ENCODE measurements at regions not wholly inside any gene's neighbourhood (a gene's known extent, or its start where the extent isn't known, plus 50 kb on each side); places are given as distances from the start of the nearest gene placed in this dataset.

DNA sequence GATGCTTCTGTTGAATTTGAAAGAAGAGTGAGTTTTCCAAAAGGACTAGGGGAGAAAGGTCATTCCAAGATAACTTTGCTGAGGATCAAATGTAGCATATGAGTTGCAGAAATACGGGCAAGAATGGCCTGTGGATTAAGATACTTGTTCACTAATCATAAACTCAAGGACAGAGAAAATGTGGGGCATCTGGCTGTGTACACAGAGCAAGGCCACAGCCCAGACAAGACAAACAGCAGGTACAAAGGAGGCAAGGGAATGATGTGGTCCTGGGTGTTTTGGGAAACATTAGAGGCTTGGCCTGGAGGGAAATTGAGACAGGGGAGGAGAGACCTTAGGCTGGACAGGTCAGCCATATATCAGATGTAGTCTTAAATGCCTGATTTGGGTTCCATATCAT, 254.8 kb downstream of the TTC32 start:
- Mint-ChIP-seq H3K4me1 (ENCODE audit: insufficient read depth, unreplicated experiment) (peaks cover 27% of the 10 kb centered on the region), H3K4me3 (ENCODE audit: unreplicated experiment) (no peak overlapping the region), H3K27me3 (ENCODE audit: insufficient read depth, unreplicated experiment) (no peaks in the 10 kb centered on the region), H3K36me3 (ENCODE audit: insufficient read depth, unreplicated experiment) (no peaks in the 10 kb centered on the region), H3K9me3 (ENCODE audit: unreplicated experiment) (peaks cover 10% of the 10 kb centered on the region), H3K27ac (ENCODE audit: low read depth, unreplicated experiment) (peak overlapping the region; percentile 41)
- ChIA-PET CTCF (no interaction called here), POLR2A (no interaction called here)
- no peak for TF ChIP-seq CTCF (IDR thresholded peaks at IDR 0.05; ENCODE audit: unreplicated experiment)
- no peak for DNase-seq (ENCODE audit: unreplicated experiment)
- intact Hi-C loops (cut with micrococcal nuclease): no loop called here
- BruUV-seq (replicated peaks): no TSS peak

GRCh38 chr2:19644763-19645162, 257.0 kb downstream of the TTC32 start:
- Mint-ChIP-seq H3K27me3 (ENCODE audit: insufficient read depth, unreplicated experiment) (no peaks in the 10 kb centered on the region), H3K9me3 (ENCODE audit: unreplicated experiment) (peaks cover 10% of the 10 kb centered on the region), H3K27ac (ENCODE audit: low read depth, unreplicated experiment) (no peak overlapping the region), H3K4me1 (ENCODE audit: insufficient read depth, unreplicated experiment) (peaks cover 13% of the 10 kb centered on the region), H3K4me3 (ENCODE audit: unreplicated experiment) (no peak overlapping the region), H3K36me3 (ENCODE audit: insufficient read depth, unreplicated experiment) (no peaks in the 10 kb centered on the region)
- no TSS peak for BruUV-seq (replicated peaks)
- intact Hi-C loops (cut with micrococcal nuclease): no loop called here
- CTCF ChIA-PET: interaction anchor here (0.6 to 1.1 kb wide), 2 partner anchors 218 to 1372 kb away, joined by 3 to 5 read pairs; no protein-coding TSS in a partner anchor
- POLR2A ChIA-PET: interaction anchor here (0.9 to 1.6 kb wide), 2 partner anchors 12 to 16 kb away, joined by 4 read pairs; no protein-coding TSS in a partner anchor
- TF ChIP-seq CTCF (IDR thresholded peaks at IDR 0.05; ENCODE audit: unreplicated experiment): no peak
- DNase-seq (ENCODE audit: unreplicated experiment): no peak

GRCh38 chr2:19643117-19643518, 258.7 kb downstream of the TTC32 start:
- TF ChIP-seq CTCF (IDR thresholded peaks at IDR 0.05; ENCODE audit: unreplicated experiment): no peak
- BruUV-seq (replicated peaks): no TSS peak
- CTCF ChIA-PET: interaction anchor here (0.9 to 1.8 kb wide), 2 partner anchors 9 to 11 kb away, joined by 3 to 13 read pairs; no protein-coding TSS in a partner anchor

DNA sequence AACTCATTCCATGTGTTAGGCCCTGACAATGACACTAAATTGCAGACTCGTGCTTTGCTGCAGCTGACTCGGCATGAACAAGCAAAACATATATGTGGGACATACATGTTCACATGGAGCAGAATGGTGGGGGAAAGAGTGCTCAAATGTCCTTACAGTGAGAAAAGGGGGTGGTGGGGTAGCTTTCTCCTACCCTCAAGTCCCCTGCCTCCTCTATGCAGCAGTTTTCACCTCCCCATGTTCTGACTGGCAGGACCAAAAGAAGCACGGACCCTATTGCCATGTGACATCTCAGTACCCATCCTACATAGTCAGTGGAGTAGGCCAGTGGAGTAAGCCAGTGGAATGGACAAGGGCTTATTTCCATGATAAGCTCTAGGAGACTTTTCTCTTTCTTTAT, 259.3 kb downstream of the TTC32 start:
- intact Hi-C loops (cut with micrococcal nuclease): no loop called here
- Mint-ChIP-seq H3K27me3 (ENCODE audit: insufficient read depth, unreplicated experiment) (no peaks in the 10 kb centered on the region), H3K27ac (ENCODE audit: low read depth, unreplicated experiment) (no peak overlapping the region), H3K36me3 (ENCODE audit: insufficient read depth, unreplicated experiment) (no peaks in the 10 kb centered on the region), H3K4me3 (ENCODE audit: unreplicated experiment) (no peak overlapping the region), H3K9me3 (ENCODE audit: unreplicated experiment) (peaks cover 10% of the 10 kb centered on the region), H3K4me1 (ENCODE audit: insufficient read depth, unreplicated experiment) (no peaks in the 10 kb centered on the region)
- BruUV-seq (replicated peaks): no TSS peak
- ChIA-PET CTCF (interaction anchor here (1.8 kb wide), 1 partner anchor 9 kb away, joined by 13 read pairs; no protein-coding TSS in a partner anchor), POLR2A (interaction anchor here (1.6 kb wide), 1 partner anchor 9 kb away, joined by 4 read pairs; no protein-coding TSS in a partner anchor)
- no peak for DNase-seq (ENCODE audit: unreplicated experiment)
- TF ChIP-seq CTCF (IDR thresholded peaks at IDR 0.05; ENCODE audit: unreplicated experiment): no peak

More at GRCh38 chr2:19643117-19643518, 258.7 kb downstream of the TTC32 start:
- intact Hi-C loops (cut with micrococcal nuclease): no loop called here
- no peak overlapping the region for H3K27ac Mint-ChIP-seq (ENCODE audit: low read depth, unreplicated experiment)
- DNase-seq (ENCODE audit: unreplicated experiment): no peak
- H3K4me1 Mint-ChIP-seq (ENCODE audit: insufficient read depth, unreplicated experiment): no peaks in the 10 kb centered on the region
- peaks cover 10% of the 10 kb centered on the region for H3K9me3 Mint-ChIP-seq (ENCODE audit: unreplicated experiment)
- H3K4me3 Mint-ChIP-seq (ENCODE audit: unreplicated experiment): no peak overlapping the region
- H3K36me3 Mint-ChIP-seq (ENCODE audit: insufficient read depth, unreplicated experiment): no peaks in the 10 kb centered on the region
- no peaks in the 10 kb centered on the region for H3K27me3 Mint-ChIP-seq (ENCODE audit: insufficient read depth, unreplicated experiment)
- POLR2A ChIA-PET: interaction anchor here (1.6 kb wide), 1 partner anchor 10 kb away, joined by 4 read pairs; no protein-coding TSS in a partner anchor
